Mucosa of descending colon (tissue), 3 donors: ENCODE measurements at regions not wholly inside any gene's neighbourhood (a gene's known extent, or its start where the extent isn't known, plus 50 kb on each side); places are given as distances from the start of the nearest gene placed in this dataset.

ENCODE experiments used
- ATAC-seq: fragments of 200-7000 bp; cut with Tn5 transposase; one replicate; pipeline ENCODE4 v1.9.1; 2020; ENCODE audit warnings: mild to moderate bottlenecking, moderate library complexity
- DNase-seq, 3 donors: peaks; one replicate each; pipeline ENCODE4 v3.0.0-alpha.2; 2020
- H3K36me3 ChIP-seq: fragments of 200-600 bp; one replicate; pipeline ENCODE4 v1.8.0; 2021; ENCODE audit warnings: low read depth, mild to moderate bottlenecking
- H3K4me1 ChIP-seq: fragments of 200-600 bp; one replicate; pipeline ENCODE4 v1.8.0; 2021; ENCODE audit warnings: low read depth, mild to moderate bottlenecking
- H3K4me3 ChIP-seq: fragments of 200-600 bp; one replicate; pipeline ENCODE4 v1.8.0; 2021; ENCODE audit warnings: mild to moderate bottlenecking
- H3K9me3 ChIP-seq: fragments of 200-600 bp; one replicate; pipeline ENCODE4 v1.8.0; 2021; ENCODE audit warnings: mild to moderate bottlenecking
- intact Hi-C, 2 donors: fragments of 100-400 bp; cut with DNase I in 1 of 2; cut with micrococcal nuclease in 1 of 2; formaldehyde crosslinking; loops; one replicate each; pipeline versions ENCODE4 v1.11.0 to v1.11.1; 2022; cut with DNase I, micrococcal nuclease
- TF ChIP-seq, protein P1 (sequence below): fragments of 200-600 bp; IDR thresholded peaks from one replicate; pipeline ENCODE4 v1.8.0; 2022; ENCODE audit warnings: antibody characterized with exemption, mild to moderate bottlenecking
- donor health status: DM: no; HTN: no; CAD: no; lungs with moderate emphysema.
- donor health status: DM: no; HTN: no; CAD: no.
- donor health status: DM: no; HTN: yes; CAD: no.

DNA sequence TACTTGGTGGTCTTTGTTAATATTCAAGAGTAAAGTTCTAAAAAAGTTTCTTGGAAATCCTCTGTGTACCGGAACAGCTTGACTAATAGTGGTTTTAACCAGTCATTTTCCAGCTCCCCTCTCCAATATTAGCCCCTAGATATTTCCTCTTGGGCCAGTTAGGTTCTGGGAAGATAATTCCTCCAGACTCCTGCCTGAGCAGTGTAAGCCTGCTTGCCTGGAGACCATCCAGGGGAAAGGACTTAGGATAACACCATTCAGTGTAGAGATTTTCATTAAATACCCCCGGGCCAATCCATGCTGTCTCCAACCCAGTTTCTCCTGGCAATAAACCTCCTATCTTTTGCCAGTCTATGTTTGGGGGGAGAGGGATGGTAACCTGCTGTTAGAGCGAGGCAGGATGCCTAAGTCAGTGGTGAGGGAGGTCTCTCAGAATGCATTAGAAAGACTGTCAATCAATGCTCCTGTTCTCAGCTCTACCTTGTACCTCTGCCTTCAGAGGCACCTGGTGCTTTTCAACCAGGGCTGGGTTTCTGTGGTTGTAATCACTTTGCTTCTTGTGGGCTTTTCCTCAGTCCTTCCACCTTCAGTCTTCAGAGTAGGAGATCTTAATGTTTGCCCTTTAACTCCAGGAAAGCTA lies 186.4 kb downstream of the RNF152 start:
- TF ChIP-seq, protein P1, sequence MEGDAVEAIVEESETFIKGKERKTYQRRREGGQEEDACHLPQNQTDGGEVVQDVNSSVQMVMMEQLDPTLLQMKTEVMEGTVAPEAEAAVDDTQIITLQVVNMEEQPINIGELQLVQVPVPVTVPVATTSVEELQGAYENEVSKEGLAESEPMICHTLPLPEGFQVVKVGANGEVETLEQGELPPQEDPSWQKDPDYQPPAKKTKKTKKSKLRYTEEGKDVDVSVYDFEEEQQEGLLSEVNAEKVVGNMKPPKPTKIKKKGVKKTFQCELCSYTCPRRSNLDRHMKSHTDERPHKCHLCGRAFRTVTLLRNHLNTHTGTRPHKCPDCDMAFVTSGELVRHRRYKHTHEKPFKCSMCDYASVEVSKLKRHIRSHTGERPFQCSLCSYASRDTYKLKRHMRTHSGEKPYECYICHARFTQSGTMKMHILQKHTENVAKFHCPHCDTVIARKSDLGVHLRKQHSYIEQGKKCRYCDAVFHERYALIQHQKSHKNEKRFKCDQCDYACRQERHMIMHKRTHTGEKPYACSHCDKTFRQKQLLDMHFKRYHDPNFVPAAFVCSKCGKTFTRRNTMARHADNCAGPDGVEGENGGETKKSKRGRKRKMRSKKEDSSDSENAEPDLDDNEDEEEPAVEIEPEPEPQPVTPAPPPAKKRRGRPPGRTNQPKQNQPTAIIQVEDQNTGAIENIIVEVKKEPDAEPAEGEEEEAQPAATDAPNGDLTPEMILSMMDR: no peak
- no peaks in the 10 kb centered on the region for H3K9me3 ChIP-seq
- intact Hi-C loops: no loop called here
- no peak overlapping the region for H3K4me3 ChIP-seq
- ATAC-seq: no peak
- no peaks in the 10 kb centered on the region for H3K36me3 ChIP-seq
- H3K4me1 ChIP-seq: peaks cover 2% of the 10 kb centered on the region
- DNase-seq: no peak

GRCh38 chr18:61703508-61703907 lies 189.3 kb downstream of the RNF152 start:
- Histone ChIP-seq H3K4me3 (no peak overlapping the region), H3K9me3 (no peaks in the 10 kb centered on the region), H3K4me1 (no peaks in the 10 kb centered on the region), H3K36me3 (no peaks in the 10 kb centered on the region)
- DNase-seq (no peak), ATAC-seq (no peak)
- intact Hi-C loops: no loop called here
- TF ChIP-seq, protein P1: no peak

DNA sequence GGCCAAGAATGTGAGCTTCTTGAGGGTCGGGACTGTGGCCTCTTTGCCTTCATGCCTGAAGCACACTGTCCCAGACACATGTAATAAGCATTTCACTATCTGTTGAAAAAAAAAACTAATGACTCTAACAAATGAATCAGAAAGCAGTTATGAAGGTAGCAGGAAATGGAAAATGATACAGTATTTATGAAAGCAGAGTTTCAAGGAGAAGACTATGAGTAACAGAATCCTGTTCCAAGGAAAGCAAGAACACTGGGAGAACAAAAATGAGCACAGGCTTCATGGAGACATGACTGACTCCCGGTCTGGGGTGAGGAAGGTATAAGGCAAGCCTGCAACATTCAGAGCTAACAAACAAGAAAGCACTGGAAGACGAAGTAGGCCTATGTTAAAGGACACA lies 190.8 kb downstream of the RNF152 start:
- no peaks in the 10 kb centered on the region for H3K4me1 ChIP-seq
- ATAC-seq (no peak), DNase-seq (no peak)
- H3K9me3 ChIP-seq: no peaks in the 10 kb centered on the region
- TF ChIP-seq, protein P1: no peak
- H3K4me3 ChIP-seq: no peak overlapping the region
- no peaks in the 10 kb centered on the region for H3K36me3 ChIP-seq
- intact Hi-C loops: no loop called here

DNA sequence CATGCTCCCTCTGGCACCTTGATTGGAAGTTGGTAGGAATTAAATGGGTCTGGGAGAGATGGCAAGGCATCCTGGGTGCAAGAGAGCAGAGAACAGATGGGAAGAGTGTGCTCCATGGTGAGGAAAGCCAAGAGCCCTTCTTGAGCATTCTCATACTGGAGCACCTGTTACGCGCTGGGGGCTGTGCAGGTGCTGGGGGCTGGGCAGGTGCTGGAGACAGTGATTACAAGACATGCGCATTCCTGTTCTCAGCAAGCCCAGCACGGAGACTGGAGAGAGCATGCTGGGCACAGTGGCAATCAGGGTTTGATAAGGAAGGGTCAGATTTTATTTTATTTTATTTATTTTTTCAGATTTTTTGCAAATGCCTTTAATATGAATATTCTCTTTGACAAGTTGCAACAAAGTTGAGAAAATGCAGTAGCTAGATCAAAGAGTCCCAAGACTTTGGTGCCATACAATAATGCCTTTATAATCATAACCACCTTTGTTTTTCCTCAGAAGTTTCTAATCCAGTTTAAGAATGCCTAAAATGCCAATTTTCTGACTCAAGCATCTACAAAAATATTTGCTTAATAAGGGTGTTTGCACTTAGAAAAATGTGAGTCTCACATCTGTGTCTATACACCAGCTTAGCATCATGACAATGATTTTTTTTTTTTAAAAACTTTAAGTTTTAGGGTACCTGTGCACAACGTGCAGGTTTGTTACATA lies 193.3 kb downstream of the RNF152 start:
- H3K9me3 ChIP-seq: no peaks in the 10 kb centered on the region
- peaks cover 5% of the 10 kb centered on the region for H3K4me1 ChIP-seq
- no peaks in the 10 kb centered on the region for H3K36me3 ChIP-seq
- no peak overlapping the region for H3K4me3 ChIP-seq
- TF ChIP-seq, protein P1: no peak
- DNase-seq: no peak
- ATAC-seq: no peak
- intact Hi-C loops: no loop called here

DNA sequence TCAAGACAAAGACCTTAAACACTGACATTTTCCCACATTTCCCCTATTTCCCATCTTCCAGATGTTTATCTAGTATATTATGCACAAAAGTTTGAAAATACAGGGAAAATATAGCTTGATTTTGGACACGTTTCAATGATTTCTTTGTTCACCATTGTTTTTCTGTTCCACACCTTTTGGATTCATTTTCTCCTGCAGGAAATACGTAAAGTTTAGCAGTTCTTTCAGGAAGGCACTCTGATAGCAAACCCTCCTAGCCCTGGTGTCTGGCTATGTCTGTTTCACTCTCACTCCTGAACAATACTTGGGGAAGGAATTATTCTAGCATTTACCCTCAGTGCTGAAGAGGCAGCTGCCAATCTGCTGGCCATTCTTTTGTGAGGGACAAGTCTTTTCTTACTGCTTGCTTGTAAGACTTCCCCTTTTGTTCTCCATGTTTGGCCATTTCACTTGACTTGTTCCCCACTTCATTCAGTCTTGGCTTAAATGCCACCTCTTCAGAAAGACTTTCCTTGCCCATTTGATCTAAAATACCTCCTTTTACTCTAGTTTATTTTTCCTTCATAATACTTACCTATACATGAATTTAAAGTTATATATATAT lies 195.4 kb downstream of the RNF152 start:
- no peaks in the 10 kb centered on the region for H3K9me3 ChIP-seq
- TF ChIP-seq, protein P1: no peak
- H3K4me3 ChIP-seq: no peak overlapping the region
- peaks cover 14% of the 10 kb centered on the region for H3K4me1 ChIP-seq
- no peaks in the 10 kb centered on the region for H3K36me3 ChIP-seq
- intact Hi-C loops: no loop called here
- DNase-seq (no peak), ATAC-seq (no peak)
